HS-27A (cell line): ENCODE measurements at regions not wholly inside any gene's neighbourhood (a gene's known extent, or its start where the extent isn't known, plus 50 kb on each side); places are given as distances from the start of the nearest gene placed in this dataset.
"Not testable (repeated sequence)": the region's sequence is repeated elsewhere in the genome, so short reads cannot be mapped to it uniquely, and the experiment has no call there.

ENCODE experiments used
- DNase-seq: peaks from one replicate; pipeline ENCODE4 v3.0.0-alpha.2; 2012; ENCODE audit warnings: low read depth, missing footprints

DNA sequence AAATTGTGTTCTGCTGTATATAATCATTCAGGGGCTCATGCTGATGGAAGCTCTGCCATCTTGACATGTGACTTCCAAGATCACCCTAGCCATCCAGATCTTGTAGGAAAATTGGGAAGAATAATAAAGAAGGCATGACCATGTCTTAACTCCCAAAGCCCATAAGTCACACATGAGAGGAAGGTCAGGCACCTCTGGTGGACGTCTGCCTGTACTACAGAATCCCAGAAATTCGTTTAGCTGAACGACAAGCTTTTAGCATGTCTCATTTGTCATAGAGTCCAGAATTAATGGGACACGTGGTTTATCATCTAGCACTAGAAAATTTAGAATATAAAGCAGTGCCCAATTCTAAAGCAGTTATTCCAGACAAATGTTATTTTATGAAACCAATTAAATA is 212.7 kb downstream of the CENPC start:
- no peak for DNase-seq

GRCh38 chr4:67328393-67328792 is 216.9 kb downstream of the CENPC start:
- no peak for DNase-seq

DNA sequence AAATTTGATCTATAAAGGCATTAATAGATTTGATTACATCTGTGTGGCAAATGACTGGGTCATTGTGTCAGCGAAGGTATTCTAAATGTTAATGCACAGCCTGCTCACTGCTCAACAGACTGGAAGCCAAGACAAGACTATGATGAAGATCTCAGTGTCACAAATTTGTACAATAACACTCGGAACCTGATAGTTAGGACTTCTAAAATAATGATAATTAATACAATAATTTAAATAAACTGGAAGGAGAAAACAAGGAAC is 217.4 kb downstream of the CENPC start:
- DNase-seq: no peak

GRCh38 chr4:67327245-67328017 is 217.9 kb downstream of the CENPC start:
- peak; percentile 42 for DNase-seq

GRCh38 chr4:67325791-67326190 is 219.5 kb downstream of the CENPC start:
- DNase-seq: no peak

GRCh38 chr4:67320645-67321044 is 224.7 kb downstream of the CENPC start:
- no peak for DNase-seq

- DNase-seq: not testable (repeated sequence)
Observed at GRCh38 chr4:67319607-67320006, 225.7 kb downstream of the CENPC start.

DNA sequence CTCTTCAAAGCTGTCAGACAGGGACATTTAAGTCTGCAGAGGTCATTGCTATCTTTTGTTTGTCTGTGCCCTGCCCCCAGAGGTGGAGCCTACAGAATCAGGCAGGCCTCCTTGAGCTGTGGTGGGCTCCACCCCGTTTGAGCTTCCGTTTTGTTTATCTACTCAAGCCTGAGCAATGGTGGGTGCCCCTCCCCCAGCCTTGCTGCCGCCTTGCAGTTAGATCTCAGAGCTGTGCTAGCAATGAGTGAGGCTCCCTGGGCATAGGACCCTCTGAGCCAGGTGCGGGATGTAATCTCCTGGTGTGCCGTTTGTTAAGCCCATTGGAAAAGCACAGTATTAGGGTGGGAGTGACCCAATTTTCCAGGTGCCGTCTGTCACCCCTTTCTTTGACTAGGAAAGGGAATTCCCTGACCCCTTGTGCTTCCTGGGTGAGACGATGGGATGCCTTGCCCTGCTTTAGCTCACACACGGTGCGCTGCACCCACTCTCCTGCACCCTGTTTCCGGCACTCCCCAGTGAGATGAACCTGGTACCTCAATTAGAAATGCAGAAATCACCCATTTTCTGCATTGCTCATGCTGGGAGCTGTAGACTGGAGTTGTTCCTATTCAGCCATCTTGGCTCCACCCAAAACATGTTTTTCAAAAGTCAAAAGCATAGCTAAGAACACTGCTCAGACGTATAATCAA is 244.7 kb downstream of the CENPC start:
- DNase-seq: not testable (repeated sequence)

DNA sequence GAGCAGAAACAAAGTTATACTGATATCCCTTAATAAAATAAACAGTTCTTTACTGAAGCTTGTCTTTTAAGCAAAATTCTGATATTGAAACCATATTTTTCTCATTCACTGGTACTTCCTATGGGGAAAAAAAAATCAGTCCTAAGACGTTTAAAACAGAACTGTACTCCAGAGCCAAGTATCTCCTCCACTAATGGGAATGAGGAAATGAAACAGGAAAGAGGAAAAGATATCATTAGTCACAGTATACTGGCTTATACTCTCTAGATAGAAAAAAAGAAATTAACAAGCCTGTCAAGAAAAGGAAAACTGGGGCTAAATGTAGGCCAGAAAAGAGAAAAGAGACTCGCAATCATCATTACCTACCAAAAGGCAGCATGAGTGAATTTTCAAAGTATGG is 252.7 kb downstream of the CENPC start:
- no peak for DNase-seq

- no peak for DNase-seq
Observed at GRCh38 chr4:67292045-67292444, 253.3 kb downstream of the CENPC start.

- DNase-seq: no peak
Observed at GRCh38 chr4:67291644-67292043, 253.7 kb downstream of the CENPC start.

DNA sequence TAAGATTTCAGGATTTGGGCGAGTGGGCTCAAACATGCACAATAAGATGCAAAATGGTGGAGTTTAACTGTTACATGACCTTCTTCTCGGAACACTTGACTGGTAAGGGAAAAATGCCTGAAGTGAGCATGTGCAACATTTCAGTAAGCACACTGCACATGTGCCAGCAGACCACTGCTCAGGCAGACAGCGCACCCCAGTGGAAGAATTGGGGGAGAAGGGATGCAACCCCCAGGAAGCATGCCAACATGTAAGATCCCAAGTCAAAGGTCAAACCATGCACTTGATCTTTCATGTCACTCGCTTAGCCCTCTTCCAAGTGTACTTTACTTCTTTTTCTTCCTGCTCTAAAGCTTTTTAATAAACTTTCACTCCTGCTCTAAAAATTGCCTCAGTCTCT is 256.3 kb downstream of the CENPC start:
- DNase-seq: peak; percentile 31

DNA sequence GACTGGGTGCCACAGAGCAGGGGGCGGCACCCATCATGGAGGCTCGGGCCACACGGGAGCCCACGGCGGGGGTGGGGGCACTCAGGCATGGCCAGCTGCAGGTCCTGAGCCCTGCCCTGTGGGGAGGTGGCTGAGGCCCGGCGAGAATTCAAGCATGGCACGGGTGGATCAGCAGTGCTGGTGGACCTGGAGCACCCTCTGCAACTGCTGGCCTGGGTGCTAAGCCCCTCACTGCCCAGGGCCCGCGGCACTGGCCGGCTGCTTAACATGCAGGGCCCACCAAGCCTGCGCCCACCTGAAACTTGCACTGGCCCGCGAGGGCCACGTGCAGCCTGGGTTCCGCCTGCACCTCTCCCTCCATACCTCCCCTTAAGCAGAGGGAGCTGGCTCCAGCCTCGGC is 258.6 kb downstream of the CENPC start:
- no peak for DNase-seq

GRCh38 chr4:67282749-67283148 is 262.6 kb downstream of the CENPC start:
- no peak for DNase-seq

GRCh38 chr4:67275179-67275750 is 270.0 kb downstream of the CENPC start:
- DNase-seq: no peak

GRCh38 chr4:67274671-67275070 is 270.6 kb downstream of the CENPC start:
- DNase-seq: not testable (repeated sequence)

DNA sequence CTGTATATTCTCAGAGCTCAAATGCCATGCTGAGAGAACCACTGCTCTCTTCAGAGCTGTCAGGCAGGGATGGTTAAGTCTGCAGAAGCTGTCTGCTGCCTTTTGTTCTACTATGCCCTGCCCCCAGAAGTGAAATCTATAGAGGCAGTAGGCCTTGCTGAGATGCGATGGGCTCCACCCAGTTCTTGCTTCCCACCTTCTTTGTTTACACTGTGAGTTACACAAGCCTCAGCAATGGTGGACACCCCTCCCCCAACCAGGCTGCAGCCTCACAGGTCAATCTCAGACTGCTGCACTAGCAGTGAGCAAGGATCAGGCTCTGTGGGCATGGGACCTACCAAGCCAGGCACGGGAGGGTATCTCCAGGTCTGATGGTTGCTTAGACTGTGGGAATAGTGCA is 271.6 kb downstream of the CENPC start:
- no peak for DNase-seq

GRCh38 chr4:67261971-67262370 is 283.3 kb downstream of the CENPC start:
- no peak for DNase-seq

DNA sequence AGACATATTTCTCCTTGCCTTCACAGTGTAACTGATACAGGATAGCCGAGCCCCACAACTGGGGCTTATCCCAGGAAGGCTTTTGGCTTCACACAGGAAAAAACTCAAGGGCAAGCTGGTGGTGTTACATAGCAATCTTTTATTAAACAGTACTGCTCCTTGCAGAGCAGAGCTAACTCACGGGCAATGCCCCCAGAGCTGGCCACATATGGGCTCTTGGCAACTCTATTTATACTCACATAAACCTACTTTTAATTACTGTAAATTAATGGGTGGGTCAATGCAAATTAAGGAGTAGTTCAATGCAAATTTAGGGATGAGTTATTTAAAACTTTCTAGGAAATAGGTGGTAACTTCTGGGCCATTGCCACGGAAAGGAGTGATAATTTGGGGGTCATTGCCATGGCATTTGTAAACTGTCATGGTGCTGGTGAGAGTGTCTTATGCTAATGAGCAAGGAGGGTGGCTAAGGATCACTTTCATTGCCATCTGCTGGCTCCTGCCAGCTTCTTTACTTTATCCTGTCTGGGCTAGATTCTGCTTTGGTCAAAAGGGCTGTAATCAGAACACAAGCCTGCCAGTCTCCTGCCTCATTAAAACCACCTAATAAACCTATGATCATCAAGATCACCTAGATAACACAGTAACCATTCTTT is 288.8 kb downstream of the CENPC start:
- DNase-seq: no peak

DNA sequence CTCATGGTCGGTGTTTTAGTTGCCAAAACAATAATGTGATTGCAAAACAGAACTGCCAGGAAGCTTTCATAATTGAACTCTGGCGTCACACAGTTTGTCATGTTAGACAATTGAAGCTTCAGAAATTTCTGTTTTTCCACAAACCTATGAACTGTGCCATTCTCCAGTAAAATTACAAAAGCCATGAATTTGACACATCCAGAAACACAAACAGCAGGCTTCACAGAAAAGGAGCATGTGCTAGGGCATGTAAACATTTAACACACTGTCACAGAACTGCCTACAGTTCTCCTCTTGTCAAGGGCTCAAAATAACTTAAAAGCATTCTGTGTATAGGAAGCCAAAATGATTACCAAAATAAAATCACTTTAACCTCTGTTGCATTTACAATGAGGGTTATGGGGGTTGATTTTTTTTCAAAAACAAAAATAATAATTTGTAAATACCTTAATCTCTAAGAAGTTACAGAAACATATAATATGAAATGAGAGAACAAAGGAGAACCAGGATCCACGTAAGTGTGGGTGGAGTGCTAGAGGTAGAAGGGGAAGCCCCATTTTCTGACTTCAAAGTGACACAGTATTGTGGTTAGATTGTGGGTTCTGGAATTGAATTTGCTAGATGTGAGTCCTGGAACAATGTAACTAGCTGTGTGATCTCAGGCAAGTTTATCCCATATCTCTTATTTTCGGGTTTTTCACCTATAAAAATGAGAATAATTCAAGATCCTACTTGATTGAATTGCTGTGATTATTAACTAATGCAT is 295.0 kb downstream of the CENPC start:
- no peak for DNase-seq

- no peak for DNase-seq
Observed at GRCh38 chr4:67236788-67237187, 308.5 kb downstream of the CENPC start.

DNA sequence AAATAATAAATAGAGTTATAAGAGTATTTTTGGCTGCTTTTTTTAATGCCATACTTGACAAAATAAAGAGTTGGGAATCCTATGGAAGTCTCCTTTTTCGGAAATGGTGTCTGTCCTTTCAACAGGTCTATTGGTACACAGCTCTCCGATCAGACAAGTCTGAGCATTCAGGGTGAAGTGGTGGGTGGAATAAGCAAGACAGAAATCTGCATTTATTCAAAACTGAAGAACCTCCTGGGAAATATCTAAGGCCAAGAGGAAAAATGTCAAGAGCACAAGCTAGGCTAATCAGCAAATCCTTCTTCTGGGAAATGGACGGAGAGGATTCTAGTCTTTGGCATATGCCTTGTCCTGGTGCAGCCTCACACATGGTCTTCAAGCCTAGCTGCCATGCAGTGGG is 309.0 kb downstream of the CENPC start:
- DNase-seq: no peak
